ENCODE measurements at regions not wholly inside any gene's neighbourhood (a gene's known extent, or its start where the extent isn't known, plus 50 kb on each side); places are given as distances from the start of the nearest gene placed in this dataset.

DNA sequence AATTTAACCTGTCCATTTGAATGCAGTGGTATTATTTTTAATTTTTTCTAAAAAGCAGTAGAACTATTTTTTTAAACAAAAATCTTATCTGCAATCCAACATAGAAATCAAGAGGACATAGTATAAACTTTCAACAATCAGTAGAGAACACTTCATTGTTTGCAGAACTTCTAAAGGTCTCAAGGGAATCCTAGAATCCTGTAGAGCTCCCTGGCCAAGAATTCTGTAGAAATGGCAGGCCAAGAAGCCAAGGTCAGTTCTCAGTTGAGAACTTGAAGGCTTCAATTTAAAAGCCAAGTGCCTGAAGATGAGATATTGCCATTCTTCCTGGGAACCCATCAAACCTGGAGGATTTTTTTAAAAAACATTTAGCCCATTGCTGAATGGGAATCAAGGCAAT, 199.2 kb upstream of the KLF4 start:
- Mint-ChIP-seq H3K4me3 (ENCODE audit: low read depth) (no peak overlapping the region), H3K9me3 (no peaks in the 10 kb centered on the region), H3K36me3 (ENCODE audit: low read depth) (no peaks in the 10 kb centered on the region), H3K27me3 (ENCODE audit: low read depth) (no peaks in the 10 kb centered on the region), H3K27ac (no peak overlapping the region), H3K4me1 (ENCODE audit: low read depth) (no peaks in the 10 kb centered on the region)
- DNase-seq (ENCODE audit: low spot score): no peak
- intact Hi-C loops (cut with micrococcal nuclease): no loop called here

DNA sequence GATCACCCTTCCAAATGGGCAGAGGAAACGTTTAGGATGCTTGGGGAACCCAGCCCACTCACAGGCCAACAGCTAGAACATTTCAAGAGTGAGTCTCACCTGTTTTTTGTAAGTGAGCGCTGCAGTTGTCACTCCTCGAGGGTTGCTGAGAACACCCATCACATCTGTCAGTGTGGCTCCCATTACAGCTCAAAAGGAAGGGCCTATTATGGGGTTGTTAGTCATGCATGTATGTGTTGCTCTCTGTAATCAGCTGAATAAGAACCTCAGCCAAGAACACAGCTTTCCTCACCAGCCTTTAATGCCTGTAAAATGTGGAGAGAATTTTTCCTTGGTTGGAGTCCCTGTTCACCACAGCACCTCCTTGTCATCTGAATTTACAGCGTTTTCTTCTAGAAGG, 196.3 kb upstream of the KLF4 start:
- Mint-ChIP-seq H3K9me3 (no peaks in the 10 kb centered on the region), H3K27ac (no peak overlapping the region), H3K4me1 (ENCODE audit: low read depth) (no peaks in the 10 kb centered on the region), H3K36me3 (ENCODE audit: low read depth) (no peaks in the 10 kb centered on the region), H3K27me3 (ENCODE audit: low read depth) (no peaks in the 10 kb centered on the region), H3K4me3 (ENCODE audit: low read depth) (no peak overlapping the region)
- DNase-seq (ENCODE audit: low spot score): no peak
- intact Hi-C loops (cut with micrococcal nuclease): no loop called here

DNA sequence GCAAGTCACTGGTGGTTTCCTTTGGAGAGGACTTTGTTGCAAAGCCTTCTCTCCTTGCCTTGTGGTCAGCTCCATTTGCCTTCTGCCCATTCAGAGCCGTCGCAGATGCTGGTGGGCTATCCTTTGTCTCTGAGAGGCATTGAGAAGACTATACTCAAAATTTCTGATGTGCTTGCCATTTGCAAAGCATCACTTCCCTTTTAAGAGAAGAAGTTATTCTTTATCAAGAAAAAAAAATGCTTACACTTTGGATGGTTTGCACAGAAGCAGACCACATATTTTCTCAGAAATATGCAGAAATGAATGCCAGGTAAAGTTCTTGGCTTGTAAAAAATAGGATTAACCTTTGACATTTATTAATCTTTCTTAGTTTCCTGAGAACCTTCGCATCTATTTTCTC, 195.8 kb upstream of the KLF4 start:
- H3K4me1 Mint-ChIP-seq (ENCODE audit: low read depth): no peaks in the 10 kb centered on the region
- no peak for DNase-seq (ENCODE audit: low spot score)
- no peak overlapping the region for H3K27ac Mint-ChIP-seq
- no peak overlapping the region for H3K4me3 Mint-ChIP-seq (ENCODE audit: low read depth)
- intact Hi-C loops (cut with micrococcal nuclease): no loop called here
- H3K27me3 Mint-ChIP-seq (ENCODE audit: low read depth): no peaks in the 10 kb centered on the region
- no peaks in the 10 kb centered on the region for H3K36me3 Mint-ChIP-seq (ENCODE audit: low read depth)
- no peaks in the 10 kb centered on the region for H3K9me3 Mint-ChIP-seq

DNA sequence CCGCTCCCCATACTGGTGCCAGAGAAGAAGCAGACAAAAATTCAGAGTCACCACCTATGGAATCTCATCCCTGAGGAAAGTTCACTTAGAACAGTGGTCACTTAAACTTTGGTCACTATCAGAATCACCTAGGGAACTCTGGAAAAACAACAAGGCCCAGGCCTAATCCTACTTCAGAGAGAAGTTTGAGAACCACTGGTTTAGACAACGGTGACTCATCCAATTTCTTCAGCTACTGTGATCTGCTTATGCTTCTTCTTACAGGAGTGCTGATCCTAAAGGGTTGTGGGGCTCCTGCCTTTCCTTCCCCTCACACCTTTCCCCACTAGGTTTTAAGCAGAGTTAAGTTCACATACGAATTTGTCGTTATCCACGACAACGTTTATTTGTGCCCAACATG, 194.7 kb upstream of the KLF4 start:
- H3K4me3 Mint-ChIP-seq (ENCODE audit: low read depth): no peak overlapping the region
- no peaks in the 10 kb centered on the region for H3K27me3 Mint-ChIP-seq (ENCODE audit: low read depth)
- no peaks in the 10 kb centered on the region for H3K4me1 Mint-ChIP-seq (ENCODE audit: low read depth)
- intact Hi-C loops (cut with micrococcal nuclease): no loop called here
- DNase-seq (ENCODE audit: low spot score): no peak
- H3K9me3 Mint-ChIP-seq: no peaks in the 10 kb centered on the region
- no peaks in the 10 kb centered on the region for H3K36me3 Mint-ChIP-seq (ENCODE audit: low read depth)
- no peak overlapping the region for H3K27ac Mint-ChIP-seq

DNA sequence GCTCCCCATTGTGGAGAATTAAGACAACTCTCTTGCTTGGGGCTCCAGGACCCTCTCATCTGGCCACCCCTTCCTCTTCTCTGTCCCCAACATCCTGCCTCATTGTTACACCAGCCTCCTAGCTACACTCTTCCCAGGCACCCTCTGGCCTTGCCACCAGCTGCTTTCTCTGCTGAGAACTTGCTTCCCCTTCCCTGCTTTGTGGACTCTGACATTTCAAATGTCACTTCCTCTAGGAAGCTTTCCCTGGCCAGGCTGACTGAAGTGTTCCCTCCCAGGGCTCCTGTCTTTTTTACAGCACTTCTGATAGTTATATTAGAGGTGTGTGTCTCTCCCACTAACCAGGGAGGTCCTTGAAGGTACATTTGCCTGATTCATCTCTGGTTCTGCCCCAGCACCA, 194.0 kb upstream of the KLF4 start:
- Mint-ChIP-seq H3K9me3 (no peaks in the 10 kb centered on the region), H3K36me3 (ENCODE audit: low read depth) (no peaks in the 10 kb centered on the region), H3K27ac (no peak overlapping the region), H3K27me3 (ENCODE audit: low read depth) (no peaks in the 10 kb centered on the region), H3K4me1 (ENCODE audit: low read depth) (no peaks in the 10 kb centered on the region), H3K4me3 (ENCODE audit: low read depth) (no peak overlapping the region)
- DNase-seq (ENCODE audit: low spot score): no peak
- intact Hi-C loops (cut with micrococcal nuclease): no loop called here

DNA sequence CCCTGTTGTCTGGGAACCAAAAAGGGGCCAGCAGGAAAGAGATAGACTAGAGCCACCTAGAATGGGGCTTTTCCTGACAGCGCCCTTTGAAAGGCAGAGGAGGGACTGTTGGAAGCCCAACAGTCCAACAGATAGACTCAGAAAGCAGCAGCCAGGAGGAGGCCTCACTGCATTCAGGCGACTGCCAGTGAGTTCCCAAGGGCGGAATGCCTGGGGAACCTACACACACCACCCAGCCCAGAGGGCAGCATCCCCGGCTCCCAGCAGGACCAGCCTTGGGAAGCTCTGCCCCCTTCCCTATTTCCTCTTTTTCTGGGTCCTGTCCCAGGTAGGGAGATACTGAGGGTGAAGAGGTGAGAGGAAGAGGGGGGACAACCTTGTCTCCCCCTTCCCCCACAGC, 192.4 kb upstream of the KLF4 start:
- Mint-ChIP-seq H3K9me3 (no peaks in the 10 kb centered on the region), H3K4me3 (ENCODE audit: low read depth) (no peak overlapping the region), H3K27ac (no peak overlapping the region), H3K36me3 (ENCODE audit: low read depth) (no peaks in the 10 kb centered on the region), H3K27me3 (ENCODE audit: low read depth) (no peaks in the 10 kb centered on the region), H3K4me1 (ENCODE audit: low read depth) (no peaks in the 10 kb centered on the region)
- no peak for DNase-seq (ENCODE audit: low spot score)
- intact Hi-C loops (cut with micrococcal nuclease): no loop called here

DNA sequence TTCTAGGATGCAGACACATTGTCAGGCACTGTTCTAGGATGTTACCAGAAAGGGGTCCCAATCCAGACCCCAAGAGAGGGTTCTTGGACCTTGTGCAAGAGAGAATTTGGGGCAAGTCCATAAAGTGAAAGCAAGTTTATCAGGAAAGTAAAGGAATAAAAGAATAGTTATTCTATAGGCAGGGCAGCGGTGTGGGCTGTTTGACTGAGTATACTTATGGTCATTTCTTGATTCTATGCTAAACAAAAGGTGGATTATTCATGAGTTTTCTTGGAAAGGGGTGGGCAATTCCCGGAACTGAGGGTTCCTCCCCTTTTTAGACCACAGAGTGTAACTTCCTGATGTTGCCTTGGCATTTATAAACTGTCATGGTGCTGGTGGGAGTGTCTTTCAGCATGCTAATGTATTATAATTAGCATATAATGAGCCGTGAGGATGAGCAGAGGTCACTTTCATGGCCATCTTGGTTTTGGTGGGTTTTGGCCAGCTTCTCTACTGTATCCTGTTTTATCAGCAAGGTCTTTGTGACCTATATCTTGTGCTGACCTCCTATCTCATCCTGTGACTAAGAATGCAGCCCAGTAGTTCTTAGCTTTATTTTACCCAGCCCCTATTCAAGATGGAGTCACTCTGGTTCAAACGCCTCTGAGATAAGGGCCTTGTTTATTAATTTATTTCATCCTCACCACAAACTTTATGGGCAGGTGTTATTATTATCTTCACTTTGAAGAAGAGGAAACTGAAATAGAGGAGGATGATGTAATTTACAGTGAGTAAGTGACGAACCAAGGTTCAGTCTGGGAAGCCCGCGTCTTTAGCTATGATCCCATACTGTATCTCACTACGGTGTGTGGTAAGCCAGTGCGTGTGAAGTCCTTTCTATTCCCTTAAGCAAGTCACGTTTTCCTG, 186.0 kb upstream of the KLF4 start:
- DNase-seq (ENCODE audit: low spot score): no peak
- no peaks in the 10 kb centered on the region for H3K27me3 Mint-ChIP-seq (ENCODE audit: low read depth)
- no peaks in the 10 kb centered on the region for H3K9me3 Mint-ChIP-seq
- no peak overlapping the region for H3K27ac Mint-ChIP-seq
- intact Hi-C loops (cut with micrococcal nuclease): no loop called here
- no peaks in the 10 kb centered on the region for H3K36me3 Mint-ChIP-seq (ENCODE audit: low read depth)
- no peaks in the 10 kb centered on the region for H3K4me1 Mint-ChIP-seq (ENCODE audit: low read depth)
- no peak overlapping the region for H3K4me3 Mint-ChIP-seq (ENCODE audit: low read depth)

DNA sequence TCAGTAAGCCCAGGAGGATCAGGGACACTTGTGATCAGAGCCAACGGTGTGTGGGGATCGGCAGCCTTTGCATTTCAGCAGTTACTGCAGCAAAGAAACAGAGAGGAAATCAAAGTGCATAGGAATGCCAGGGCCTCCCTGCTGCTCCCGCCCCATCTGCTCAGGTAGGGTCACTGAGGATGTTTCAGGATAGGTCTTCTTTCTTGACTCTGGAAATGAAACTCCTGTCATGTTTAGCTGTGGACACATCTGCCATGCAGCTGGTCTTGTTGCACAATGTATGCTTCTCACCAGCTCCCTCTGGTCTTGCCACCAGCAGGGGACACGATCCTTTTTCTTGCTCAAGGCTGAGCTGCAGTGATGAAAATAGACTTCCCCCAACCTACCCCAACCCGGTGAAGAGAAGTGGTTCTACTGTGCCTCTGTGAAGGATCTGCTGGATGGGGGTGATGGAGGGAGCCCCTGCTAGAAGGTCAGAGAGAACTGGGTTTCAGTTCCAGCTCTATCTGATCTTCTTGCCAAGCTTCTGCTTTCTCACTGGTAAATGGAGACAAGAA, 185.2 kb upstream of the KLF4 start:
- intact Hi-C loops (cut with micrococcal nuclease): no loop called here
- Mint-ChIP-seq H3K4me1 (ENCODE audit: low read depth) (no peaks in the 10 kb centered on the region), H3K27me3 (ENCODE audit: low read depth) (no peaks in the 10 kb centered on the region), H3K9me3 (no peaks in the 10 kb centered on the region), H3K36me3 (ENCODE audit: low read depth) (no peaks in the 10 kb centered on the region), H3K4me3 (ENCODE audit: low read depth) (no peak overlapping the region), H3K27ac (no peak overlapping the region)
- no peak for DNase-seq (ENCODE audit: low spot score)

DNA sequence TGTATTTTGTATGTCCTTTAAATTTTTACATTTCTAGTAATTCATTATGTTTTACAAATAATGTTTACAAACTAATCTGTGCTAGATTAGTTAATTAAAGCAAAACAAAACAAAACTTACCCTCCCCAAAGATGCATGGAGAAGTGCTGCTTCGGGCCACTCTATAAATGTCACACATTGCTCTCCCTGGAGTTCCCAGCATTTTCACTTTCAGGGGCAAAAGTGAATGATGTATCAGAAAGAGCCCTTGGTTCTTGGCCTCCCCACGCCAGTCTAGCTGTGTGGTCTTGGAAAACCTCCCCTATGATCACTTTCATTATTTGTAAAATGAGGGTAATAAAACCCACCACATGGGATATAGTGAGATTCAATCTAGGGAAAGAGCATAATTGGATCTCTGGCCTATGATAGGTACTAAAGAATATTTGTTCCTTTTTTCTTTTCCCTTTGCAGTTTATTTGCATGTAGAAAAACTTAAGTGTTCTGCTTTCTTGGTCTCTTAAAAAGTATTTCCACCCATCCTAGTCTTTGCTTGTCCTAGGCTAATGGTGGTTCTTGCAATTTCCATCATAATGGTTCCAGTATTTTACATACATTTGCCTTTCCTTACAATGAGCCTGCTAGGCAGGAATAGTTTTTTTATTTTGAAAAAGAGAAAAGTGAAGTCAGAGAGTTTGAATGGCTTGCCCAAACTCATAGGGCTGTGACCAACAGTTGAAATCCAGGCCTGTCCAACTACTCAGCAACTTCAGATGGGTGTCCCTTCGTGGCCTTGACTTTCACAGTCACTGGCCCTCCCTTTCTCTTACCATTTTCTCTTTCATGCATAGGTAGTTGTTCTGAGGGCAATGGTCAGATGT, 184.5 kb upstream of the KLF4 start:
- Mint-ChIP-seq H3K9me3 (no peaks in the 10 kb centered on the region), H3K27ac (no peak overlapping the region), H3K4me1 (ENCODE audit: low read depth) (no peaks in the 10 kb centered on the region), H3K27me3 (ENCODE audit: low read depth) (no peaks in the 10 kb centered on the region), H3K36me3 (ENCODE audit: low read depth) (no peaks in the 10 kb centered on the region), H3K4me3 (ENCODE audit: low read depth) (no peak overlapping the region)
- DNase-seq (ENCODE audit: low spot score): no peak
- intact Hi-C loops (cut with micrococcal nuclease): no loop called here

DNA sequence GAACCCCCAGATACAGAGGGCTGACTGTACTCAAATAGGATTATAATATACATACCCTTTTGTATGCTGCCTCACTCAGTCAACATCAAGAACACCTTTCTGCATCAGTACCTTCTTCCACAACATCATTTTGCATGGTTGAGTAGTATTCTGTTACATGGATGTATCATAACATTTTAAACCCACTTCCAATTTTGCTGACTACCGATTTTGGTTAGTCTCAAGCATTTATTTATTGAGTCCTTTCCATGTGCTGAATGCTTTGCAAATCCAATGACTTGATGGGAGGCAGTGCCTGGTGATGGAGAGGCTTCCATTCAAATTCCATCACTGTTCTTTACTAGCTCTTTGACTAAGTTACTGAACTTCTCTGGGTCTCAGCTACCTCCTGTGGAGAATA, 182.0 kb upstream of the KLF4 start:
- intact Hi-C loops (cut with micrococcal nuclease): no loop called here
- no peak overlapping the region for H3K4me3 Mint-ChIP-seq (ENCODE audit: low read depth)
- no peak overlapping the region for H3K27ac Mint-ChIP-seq
- no peaks in the 10 kb centered on the region for H3K4me1 Mint-ChIP-seq (ENCODE audit: low read depth)
- H3K36me3 Mint-ChIP-seq (ENCODE audit: low read depth): no peaks in the 10 kb centered on the region
- no peaks in the 10 kb centered on the region for H3K27me3 Mint-ChIP-seq (ENCODE audit: low read depth)
- H3K9me3 Mint-ChIP-seq: no peaks in the 10 kb centered on the region
- no peak for DNase-seq (ENCODE audit: low spot score)

DNA sequence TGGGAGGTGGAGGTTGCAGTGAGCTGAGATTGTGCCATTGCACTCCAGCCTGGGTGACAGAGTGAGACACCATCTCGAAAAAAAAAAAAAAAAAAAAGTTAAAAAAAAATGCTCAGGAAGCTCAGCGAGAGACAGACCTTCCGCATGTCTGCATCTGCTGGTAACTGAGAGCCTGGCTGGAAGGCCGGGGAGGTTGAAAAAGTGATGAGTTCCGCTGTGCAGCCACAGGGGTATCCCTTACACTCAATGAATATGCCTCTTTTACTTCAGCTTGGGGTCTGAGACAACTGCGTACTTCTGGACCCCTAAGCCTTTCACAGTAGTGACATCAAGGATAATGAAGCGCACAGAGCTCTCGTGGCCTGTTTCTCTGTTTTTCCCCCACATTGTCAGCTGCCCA, 179.9 kb upstream of the KLF4 start:
- no peaks in the 10 kb centered on the region for H3K4me1 Mint-ChIP-seq (ENCODE audit: low read depth)
- peaks cover 7% of the 10 kb centered on the region for H3K9me3 Mint-ChIP-seq
- H3K27ac Mint-ChIP-seq: no peak overlapping the region
- H3K27me3 Mint-ChIP-seq (ENCODE audit: low read depth): no peaks in the 10 kb centered on the region
- intact Hi-C loops (cut with micrococcal nuclease): no loop called here
- no peaks in the 10 kb centered on the region for H3K36me3 Mint-ChIP-seq (ENCODE audit: low read depth)
- DNase-seq (ENCODE audit: low spot score): no peak
- H3K4me3 Mint-ChIP-seq (ENCODE audit: low read depth): no peak overlapping the region

DNA sequence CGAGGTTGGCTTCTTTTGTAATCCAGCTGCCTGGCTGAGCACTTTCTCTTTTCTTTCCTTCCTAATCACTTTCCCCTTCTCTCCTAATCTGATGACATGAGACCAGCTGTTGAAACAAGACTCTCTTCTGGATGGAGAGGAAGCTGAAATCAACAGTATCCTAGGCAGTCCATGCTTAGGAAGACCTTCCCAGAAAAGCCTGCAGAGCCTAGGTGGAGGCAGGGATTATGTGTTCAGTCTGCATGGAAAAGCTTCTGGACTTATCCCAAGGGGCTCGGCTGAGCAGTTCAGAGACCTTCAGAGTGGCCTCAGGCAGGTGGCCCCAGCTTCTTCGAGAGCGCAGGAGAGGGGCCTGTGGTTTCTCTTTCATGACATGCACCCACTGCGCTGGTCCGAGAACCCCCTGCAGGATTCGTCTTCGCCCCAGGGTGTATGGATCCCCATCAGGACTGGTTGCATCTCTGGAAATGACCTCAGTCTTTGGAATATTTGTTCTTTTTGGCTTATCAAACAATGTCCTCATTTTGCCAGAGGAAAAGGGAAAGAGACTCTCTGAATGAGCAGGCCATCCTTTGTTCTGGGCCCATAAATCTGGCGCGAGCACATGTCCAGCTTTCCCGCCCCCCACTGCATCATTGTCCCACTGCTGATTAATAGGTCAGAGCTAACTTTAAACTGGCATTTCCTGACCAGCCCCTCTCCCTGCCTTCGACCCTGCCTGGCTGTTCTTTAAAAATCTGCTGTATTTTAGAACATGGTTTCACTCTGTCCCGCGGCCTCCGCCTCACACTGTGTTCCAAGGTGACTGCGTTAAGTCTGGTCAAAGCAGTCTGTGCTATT, 177.9 kb upstream of the KLF4 start:
- Mint-ChIP-seq H3K4me1 (ENCODE audit: low read depth) (no peaks in the 10 kb centered on the region), H3K9me3 (peaks cover 7% of the 10 kb centered on the region), H3K27me3 (ENCODE audit: low read depth) (no peaks in the 10 kb centered on the region), H3K27ac (no peak overlapping the region), H3K4me3 (ENCODE audit: low read depth) (no peak overlapping the region), H3K36me3 (ENCODE audit: low read depth) (no peaks in the 10 kb centered on the region)
- DNase-seq (ENCODE audit: low spot score): no peak
- intact Hi-C loops (cut with micrococcal nuclease): no loop called here
